HCT116 (cell line): ENCODE measurements at regions not wholly inside any gene's neighbourhood (a gene's known extent, or its start where the extent isn't known, plus 50 kb on each side); places are given as distances from the start of the nearest gene placed in this dataset.
"Not testable (repeated sequence)": the region's sequence is repeated elsewhere in the genome, so short reads cannot be mapped to it uniquely, and the experiment has no call there.

ENCODE experiments used
- CEBPB ChIP-seq: IDR thresholded peaks from 2 replicates; pipeline ENCODE4 v1.6.1; 2012; ENCODE audit warnings: low read depth
- CTCF ChIP-seq, 3 experiments: fragments of 200-600 bp in 1 of 3; sonication (generic) in 1 of 3; IDR thresholded peaks in 2 of 3; conservative IDR thresholded peaks in 1 of 3; 2 replicates each; pipeline ENCODE4 v1.5.1; 2012 to 2017; ENCODE audit warnings: low read depth in 2 of 3, low read length in 2 of 3, antibody characterized with exemption in 1 of 3, borderline replicate concordance in 1 of 3, control low read depth in 1 of 3, mild to moderate bottlenecking in 1 of 3, mixed read lengths in 1 of 3, mixed run types in 1 of 3, moderate library complexity in 1 of 3; ENCODE audit not compliant: insufficient read depth in 1 of 3
- ELF1 ChIP-seq: IDR thresholded peaks from 2 replicates; pipeline ENCODE4 v1.6.1; 2012; ENCODE audit warnings: low read depth, borderline replicate concordance
- EZH2 ChIP-seq: fragments of 200-600 bp; sonication (generic); IDR thresholded peaks from 2 replicates; pipeline ENCODE4 v1.6.1; 2017; ENCODE audit warnings: antibody characterized with exemption, mixed run types
- MAX ChIP-seq: IDR thresholded peaks from 2 replicates; pipeline ENCODE4 v1.6.1; 2012
- POLR2A ChIP-seq: IDR thresholded peaks from 2 replicates; pipeline ENCODE4 v1.7.0; 2011; ENCODE audit warnings: borderline replicate concordance; ENCODE audit not compliant: insufficient read depth, insufficient read length; ENCODE audit errors: extremely low read depth
- POLR2AphosphoS5 ChIP-seq: IDR thresholded peaks from 2 replicates; pipeline ENCODE4 v1.6.1; 2011; ENCODE audit warnings: mild to moderate bottlenecking, low read depth, low read length, moderate library complexity
- SP1 ChIP-seq: IDR thresholded peaks from 2 replicates; pipeline ENCODE4 v1.6.1; 2012; ENCODE audit warnings: low read depth
- SRF ChIP-seq: IDR thresholded peaks from 2 replicates; pipeline ENCODE4 v1.6.1; 2012; ENCODE audit warnings: low read depth
- YY1 ChIP-seq: IDR thresholded peaks from 2 replicates; pipeline ENCODE4 v1.6.1; 2011; ENCODE audit warnings: low read length, low read depth, moderate library complexity, mild to moderate bottlenecking; ENCODE audit not compliant: insufficient replicate concordance; ENCODE audit errors: extremely low read depth
- TF ChIP-seq, protein P1 (sequence below): IDR thresholded peaks from 2 replicates; pipeline ENCODE4 v1.6.1; 2012

DNA sequence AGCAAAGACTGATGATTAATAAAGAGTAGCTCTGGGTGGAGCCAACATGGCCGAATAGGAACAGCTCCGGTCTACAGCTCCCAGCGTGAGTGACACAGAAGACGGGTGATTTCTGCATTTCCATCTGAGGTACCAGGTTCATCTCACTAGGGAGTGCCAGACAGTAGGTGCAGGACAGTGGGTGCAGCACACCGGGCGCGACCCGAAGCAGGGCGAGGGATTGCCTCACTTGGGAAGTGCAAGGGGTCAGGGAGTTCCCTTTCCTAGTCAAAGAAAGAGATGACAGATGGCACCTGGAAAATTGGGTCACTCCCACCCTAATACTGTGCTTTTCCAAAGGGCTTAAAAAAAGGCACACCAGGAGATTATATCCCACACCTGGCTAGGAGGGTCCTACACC lies 533.4 kb upstream of the LRATD1 start:
- not testable (repeated sequence) for TF ChIP-seq EZH2; POLR2A; CEBPB; CTCF (IDR thresholded peaks at IDR 0.05 in 2 of 3, conservative IDR thresholded peaks at IDR 0.05 in 1 of 3; ENCODE audit: borderline replicate concordance in 1 of 3, insufficient read depth in 1 of 3, low read depth in 2 of 3, low read length in 2 of 3); SP1; MAX; ELF1; SRF; POLR2AphosphoS5; YY1
- TF ChIP-seq, protein P1, sequence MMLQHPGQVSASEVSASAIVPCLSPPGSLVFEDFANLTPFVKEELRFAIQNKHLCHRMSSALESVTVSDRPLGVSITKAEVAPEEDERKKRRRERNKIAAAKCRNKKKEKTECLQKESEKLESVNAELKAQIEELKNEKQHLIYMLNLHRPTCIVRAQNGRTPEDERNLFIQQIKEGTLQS = not testable (repeated sequence)
